ENCODE measurements at regions not wholly inside any gene's neighbourhood (a gene's known extent, or its start where the extent isn't known, plus 50 kb on each side); places are given as distances from the start of the nearest gene placed in this dataset.
"Not testable (repeated sequence)": the region's sequence is repeated elsewhere in the genome, so short reads cannot be mapped to it uniquely, and the experiment has no call there.

GRCh38 chr7:66413379-66414114 is 208.4 kb downstream of the TPST1 start:
- peak; percentile 80 for DNase-seq (ENCODE audit: low spot score)
- H3K27ac Mint-ChIP-seq, result peak overlapping the region; percentile 40
- intact Hi-C loops (cut with micrococcal nuclease), result loop anchor here (1.0 kb wide), 3 partner anchors 80 to 338 kb away; partner anchors contain the start of gene ASL
- H3K27me3 Mint-ChIP-seq (ENCODE audit: insufficient read depth), result no peaks in the 10 kb centered on the region
- H3K36me3 Mint-ChIP-seq (ENCODE audit: low read depth), result no peaks in the 10 kb centered on the region
- no peaks in the 10 kb centered on the region for H3K9me3 Mint-ChIP-seq
- peaks cover 7% of the 10 kb centered on the region for H3K4me1 Mint-ChIP-seq (ENCODE audit: low read depth)
- H3K4me3 Mint-ChIP-seq, result peak overlapping the region; percentile 72

GRCh38 chr7:66415659-66416265 is 210.6 kb downstream of the TPST1 start:
- Mint-ChIP-seq H3K27me3 (ENCODE audit: insufficient read depth) (no peaks in the 10 kb centered on the region), H3K36me3 (ENCODE audit: low read depth) (no peaks in the 10 kb centered on the region), H3K9me3 (no peaks in the 10 kb centered on the region), H3K4me3 (no peak overlapping the region), H3K27ac (no peak overlapping the region), H3K4me1 (ENCODE audit: low read depth) (peaks cover 7% of the 10 kb centered on the region)
- intact Hi-C loops (cut with micrococcal nuclease), result no loop called here
- no peak for DNase-seq (ENCODE audit: low spot score)

GRCh38 chr7:66418537-66418936 is 210.1 kb upstream of the KCTD7 start:
- intact Hi-C loops (cut with micrococcal nuclease), result no loop called here
- DNase-seq (ENCODE audit: low spot score), result no peak
- Mint-ChIP-seq H3K36me3 (ENCODE audit: low read depth) (peaks cover 1% of the 10 kb centered on the region), H3K4me3 (no peak overlapping the region), H3K9me3 (no peaks in the 10 kb centered on the region), H3K4me1 (ENCODE audit: low read depth) (peaks cover 7% of the 10 kb centered on the region), H3K27ac (no peak overlapping the region), H3K27me3 (ENCODE audit: insufficient read depth) (no peaks in the 10 kb centered on the region)

GRCh38 chr7:66419210-66419609 is 209.5 kb upstream of the KCTD7 start:
- no peak overlapping the region for H3K27ac Mint-ChIP-seq
- no peak overlapping the region for H3K4me3 Mint-ChIP-seq
- H3K36me3 Mint-ChIP-seq (ENCODE audit: low read depth), result peaks cover 3% of the 10 kb centered on the region
- H3K4me1 Mint-ChIP-seq (ENCODE audit: low read depth), result peaks cover 2% of the 10 kb centered on the region
- H3K27me3 Mint-ChIP-seq (ENCODE audit: insufficient read depth), result no peaks in the 10 kb centered on the region
- no peaks in the 10 kb centered on the region for H3K9me3 Mint-ChIP-seq
- DNase-seq (ENCODE audit: low spot score), result no peak
- intact Hi-C loops (cut with micrococcal nuclease), result no loop called here

GRCh38 chr7:66421830-66422475 is 206.7 kb upstream of the KCTD7 start:
- H3K36me3 Mint-ChIP-seq (ENCODE audit: low read depth), result peaks cover 3% of the 10 kb centered on the region
- DNase-seq (ENCODE audit: low spot score), result no peak
- no peak overlapping the region for H3K27ac Mint-ChIP-seq
- H3K9me3 Mint-ChIP-seq, result no peaks in the 10 kb centered on the region
- intact Hi-C loops (cut with micrococcal nuclease), result no loop called here
- no peak overlapping the region for H3K4me3 Mint-ChIP-seq
- H3K4me1 Mint-ChIP-seq (ENCODE audit: low read depth), result no peaks in the 10 kb centered on the region
- no peaks in the 10 kb centered on the region for H3K27me3 Mint-ChIP-seq (ENCODE audit: insufficient read depth)

DNA sequence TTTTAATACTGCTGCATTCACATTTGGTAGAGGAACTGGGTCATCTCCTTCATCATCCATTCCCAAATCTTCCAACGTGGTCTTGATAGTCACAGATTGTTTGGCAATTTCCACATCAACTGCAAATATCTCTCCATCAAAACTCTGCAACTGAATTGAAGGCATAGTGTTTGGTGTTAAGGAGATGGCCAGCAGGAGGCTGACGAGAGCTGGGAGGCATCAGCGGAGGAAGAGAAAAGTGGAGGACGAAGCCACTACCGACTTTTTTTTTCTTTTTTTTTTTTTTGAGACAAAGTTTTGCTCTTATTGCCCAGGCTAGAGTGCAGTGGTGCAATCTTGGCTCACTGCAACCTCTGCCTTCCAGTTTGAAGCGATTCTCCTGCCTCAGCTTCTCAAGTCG is 205.0 kb upstream of the KCTD7 start:
- no peak overlapping the region for H3K27ac Mint-ChIP-seq
- no peak overlapping the region for H3K4me3 Mint-ChIP-seq
- peaks cover 3% of the 10 kb centered on the region for H3K36me3 Mint-ChIP-seq (ENCODE audit: low read depth)
- no peaks in the 10 kb centered on the region for H3K4me1 Mint-ChIP-seq (ENCODE audit: low read depth)
- intact Hi-C loops (cut with micrococcal nuclease), result no loop called here
- DNase-seq (ENCODE audit: low spot score), result no peak
- no peaks in the 10 kb centered on the region for H3K9me3 Mint-ChIP-seq
- no peaks in the 10 kb centered on the region for H3K27me3 Mint-ChIP-seq (ENCODE audit: insufficient read depth)

DNA sequence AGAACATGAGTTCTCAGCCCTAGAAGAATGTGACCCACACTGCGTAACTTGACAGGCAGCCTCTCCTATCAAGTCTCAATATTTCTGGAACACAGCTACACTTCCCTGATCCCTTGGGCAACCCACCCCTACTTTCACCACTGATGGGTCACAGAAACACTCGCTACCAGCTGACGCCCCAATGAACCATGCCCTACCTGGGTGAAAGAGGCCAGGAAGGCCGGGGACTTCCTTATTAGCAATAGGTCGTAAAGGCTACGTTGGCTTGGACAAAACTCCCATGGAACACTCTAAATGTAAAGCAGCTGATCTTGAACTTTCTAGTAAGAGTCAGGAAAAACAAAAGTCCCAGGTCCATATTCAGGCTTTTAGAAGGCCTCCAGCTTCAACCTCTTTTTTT is 202.3 kb upstream of the KCTD7 start:
- no peaks in the 10 kb centered on the region for H3K4me1 Mint-ChIP-seq (ENCODE audit: low read depth)
- H3K27ac Mint-ChIP-seq, result no peak overlapping the region
- peaks cover 3% of the 10 kb centered on the region for H3K36me3 Mint-ChIP-seq (ENCODE audit: low read depth)
- H3K4me3 Mint-ChIP-seq, result no peak overlapping the region
- no peaks in the 10 kb centered on the region for H3K9me3 Mint-ChIP-seq
- H3K27me3 Mint-ChIP-seq (ENCODE audit: insufficient read depth), result no peaks in the 10 kb centered on the region
- intact Hi-C loops (cut with micrococcal nuclease), result no loop called here
- no peak for DNase-seq (ENCODE audit: low spot score)

DNA sequence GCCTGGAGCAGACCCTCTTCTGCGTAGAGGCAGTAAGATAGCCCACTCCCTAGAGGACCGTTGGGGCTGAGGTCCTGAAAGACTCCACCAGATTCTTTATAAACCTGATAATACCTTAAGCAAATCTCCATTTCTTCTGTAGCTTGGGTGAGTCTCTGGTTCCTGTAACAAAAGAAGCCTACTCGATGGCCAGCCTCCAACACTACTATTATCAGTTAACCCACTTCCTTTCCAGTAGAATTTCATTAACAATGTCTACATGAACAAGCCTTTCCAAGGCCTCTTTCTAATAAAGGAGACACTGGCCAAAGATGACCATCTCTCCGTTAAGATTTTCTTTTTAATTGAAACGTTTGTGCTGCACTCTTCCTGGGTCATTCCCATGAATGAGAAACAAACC is 201.7 kb upstream of the KCTD7 start:
- intact Hi-C loops (cut with micrococcal nuclease), result no loop called here
- DNase-seq (ENCODE audit: low spot score), result no peak
- Mint-ChIP-seq H3K27ac (no peak overlapping the region), H3K36me3 (ENCODE audit: low read depth) (peaks cover 3% of the 10 kb centered on the region), H3K9me3 (no peaks in the 10 kb centered on the region), H3K27me3 (ENCODE audit: insufficient read depth) (no peaks in the 10 kb centered on the region), H3K4me1 (ENCODE audit: low read depth) (no peaks in the 10 kb centered on the region), H3K4me3 (no peak overlapping the region)

GRCh38 chr7:66427956-66428355 is 200.7 kb upstream of the KCTD7 start:
- Mint-ChIP-seq H3K4me3 (no peak overlapping the region), H3K36me3 (ENCODE audit: low read depth) (peaks cover 2% of the 10 kb centered on the region), H3K4me1 (ENCODE audit: low read depth) (no peaks in the 10 kb centered on the region), H3K27me3 (ENCODE audit: insufficient read depth) (no peaks in the 10 kb centered on the region), H3K27ac (no peak overlapping the region), H3K9me3 (no peaks in the 10 kb centered on the region)
- intact Hi-C loops (cut with micrococcal nuclease), result no loop called here
- DNase-seq (ENCODE audit: low spot score), result no peak

- no peaks in the 10 kb centered on the region for H3K4me1 Mint-ChIP-seq (ENCODE audit: low read depth)
- H3K9me3 Mint-ChIP-seq, result no peaks in the 10 kb centered on the region
- intact Hi-C loops (cut with micrococcal nuclease), result no loop called here
- DNase-seq (ENCODE audit: low spot score), result no peak
- H3K27me3 Mint-ChIP-seq (ENCODE audit: insufficient read depth), result no peaks in the 10 kb centered on the region
- H3K36me3 Mint-ChIP-seq (ENCODE audit: low read depth), result no peaks in the 10 kb centered on the region
- H3K4me3 Mint-ChIP-seq, result no peak overlapping the region
- H3K27ac Mint-ChIP-seq, result no peak overlapping the region
These were observed 199.1 kb upstream of the KCTD7 start for GRCh38 chr7:66429498-66430163.

- Mint-ChIP-seq H3K4me3 (no peak overlapping the region), H3K9me3 (no peaks in the 10 kb centered on the region), H3K4me1 (ENCODE audit: low read depth) (no peaks in the 10 kb centered on the region), H3K36me3 (ENCODE audit: low read depth) (no peaks in the 10 kb centered on the region), H3K27me3 (ENCODE audit: insufficient read depth) (no peaks in the 10 kb centered on the region), H3K27ac (no peak overlapping the region)
- no peak for DNase-seq (ENCODE audit: low spot score)
- intact Hi-C loops (cut with micrococcal nuclease), result no loop called here
These were observed 198.5 kb upstream of the KCTD7 start for GRCh38 chr7:66430164-66430545.

DNA sequence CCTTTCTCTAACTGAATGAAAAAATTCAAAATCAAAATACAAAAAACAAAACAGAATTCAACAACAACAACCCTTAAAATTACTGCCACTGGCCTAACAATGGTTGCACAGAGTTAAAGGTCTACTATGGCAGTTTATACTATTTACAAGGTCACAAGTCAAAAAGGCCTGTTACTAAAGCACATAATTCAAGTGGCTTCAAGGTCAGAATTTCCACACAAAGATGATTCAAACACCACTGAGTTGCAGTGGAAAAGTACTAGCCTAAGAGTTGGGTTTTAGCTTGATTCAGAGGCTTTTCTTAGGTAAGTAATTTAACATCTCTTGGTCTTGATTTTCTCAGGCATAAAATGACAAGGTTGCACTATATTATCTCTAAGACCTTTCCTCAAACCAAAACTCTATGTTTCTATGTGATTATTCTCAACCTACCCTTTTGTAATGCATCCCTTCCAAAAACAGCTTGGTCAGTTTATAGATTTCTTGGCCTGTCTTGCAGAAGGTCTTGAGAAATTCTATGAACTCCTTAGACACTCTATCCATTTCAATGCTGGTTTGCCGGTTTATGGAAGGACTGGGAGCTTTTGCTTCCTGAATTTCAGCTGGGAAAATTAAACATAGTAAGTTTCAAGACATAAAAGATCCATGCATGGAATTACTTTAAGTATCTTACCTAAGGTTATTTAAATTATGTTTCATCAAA is 189.8 kb upstream of the KCTD7 start:
- H3K36me3 Mint-ChIP-seq (ENCODE audit: low read depth); H3K27me3 Mint-ChIP-seq (ENCODE audit: insufficient read depth); H3K4me1 Mint-ChIP-seq (ENCODE audit: low read depth); intact Hi-C loops (cut with micrococcal nuclease); H3K27ac Mint-ChIP-seq; H3K4me3 Mint-ChIP-seq; DNase-seq (ENCODE audit: low spot score); H3K9me3 Mint-ChIP-seq: not testable (repeated sequence)

Data from activated T-helper 1 cell treated with anti-CD3 and anti-CD28 coated beads, Interleukin-12 subunit alpha, Interleukin-12 subunit beta, Interleukin-2, Interleukin-4 antibody, amounts not matched to agents 30 ng/mL and 10 ng/mL and 1 ng/mL, durations not matched to agents 14 hours and 24 hours and 36 hours (primary cell).